HG02610 (cell line): ENCODE measurements at regions not wholly inside any gene's neighbourhood (a gene's known extent, or its start where the extent isn't known, plus 50 kb on each side); places are given as distances from the start of the nearest gene placed in this dataset.
"Not testable (repeated sequence)": the region's sequence is repeated elsewhere in the genome, so short reads cannot be mapped to it uniquely, and the experiment has no call there.

Experiments
- ATAC-seq: cut with Tn5 transposase; IDR thresholded peaks from one replicate; pipeline ENCODE4 v1.9.1; 2021; ENCODE audit warnings: mild to moderate bottlenecking, moderate library complexity; ENCODE audit not compliant: unreplicated experiment

DNA sequence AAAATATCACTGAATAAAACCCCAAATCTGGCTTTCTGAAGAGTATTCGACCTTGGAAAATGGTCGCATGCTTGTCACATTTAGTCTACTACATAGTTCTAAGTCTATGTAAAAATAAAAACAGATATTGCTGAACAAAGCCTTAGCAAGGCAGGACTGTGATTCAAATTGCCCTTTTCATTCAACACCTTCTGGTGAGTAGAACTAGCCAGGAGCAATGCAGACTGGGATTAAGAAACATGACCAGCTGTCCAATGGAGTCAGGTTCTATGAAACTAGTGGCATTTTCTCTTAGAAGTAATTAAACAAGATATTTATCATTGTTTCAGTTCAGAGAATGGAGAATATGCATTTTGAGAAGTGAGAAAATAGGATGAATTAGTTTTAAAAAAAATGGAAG is 1260.5 kb upstream of the ACVR2A start:
- ATAC-seq = no peak

- ATAC-seq = no peak
These were observed 1265.5 kb upstream of the ACVR2A start for GRCh38 chr2:146579147-146579930.

DNA sequence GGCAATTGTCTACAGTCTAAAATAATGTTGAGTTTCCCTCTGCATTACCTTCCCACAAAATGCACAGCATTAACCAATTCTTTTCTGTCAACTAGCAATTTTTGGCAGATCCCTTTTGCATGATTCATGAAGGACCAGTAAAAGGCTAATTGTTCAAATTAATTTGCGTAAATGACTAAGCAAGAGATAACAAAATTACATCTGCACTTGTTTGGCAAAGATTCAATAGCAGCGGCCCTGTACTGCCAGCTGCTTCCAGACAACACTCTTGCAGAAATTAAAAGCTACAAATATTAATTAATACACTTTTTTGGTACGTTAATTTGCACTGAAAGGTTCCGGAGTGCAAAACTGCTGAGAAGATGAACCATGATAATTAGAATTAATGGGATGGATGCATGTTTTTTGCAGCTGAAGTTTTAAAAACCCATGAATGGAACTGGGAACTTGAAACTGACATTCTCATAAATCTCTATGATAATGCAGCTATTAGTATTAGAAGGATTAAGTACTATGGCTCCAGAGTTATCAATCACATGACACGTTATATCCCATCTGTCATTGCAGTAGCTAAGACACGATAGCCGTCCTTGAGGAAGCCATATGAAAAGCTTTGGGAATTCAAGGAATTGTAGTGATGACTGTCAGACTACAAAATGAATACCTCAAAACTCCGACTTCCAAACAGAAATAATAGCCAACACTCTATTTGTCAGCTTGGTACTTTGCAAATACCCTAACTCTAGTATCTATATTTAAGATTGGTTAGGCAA is 1268.3 kb upstream of the ACVR2A start:
- ATAC-seq = no peak

DNA sequence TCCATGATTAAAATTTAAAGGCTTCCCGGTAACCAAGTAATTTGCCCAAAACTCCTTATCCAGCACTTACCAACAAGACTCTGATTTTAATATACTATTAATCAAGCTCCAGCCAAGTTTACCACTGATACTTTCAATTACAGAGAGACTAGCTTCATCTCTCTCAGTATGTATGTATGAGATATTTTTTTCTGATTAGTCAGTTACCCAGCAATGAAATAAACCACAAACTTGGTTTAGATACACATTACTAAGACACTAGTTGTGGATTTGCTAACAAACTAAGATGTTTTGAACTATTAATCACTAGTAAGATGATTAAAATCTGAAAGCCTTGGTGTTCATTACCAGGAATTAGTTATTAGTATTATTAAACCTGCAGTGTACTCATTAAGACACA is 1272.2 kb upstream of the ACVR2A start:
- no peak for ATAC-seq

GRCh38 chr2:146561996-146562395 is 1282.8 kb upstream of the ACVR2A start:
- ATAC-seq = no peak

DNA sequence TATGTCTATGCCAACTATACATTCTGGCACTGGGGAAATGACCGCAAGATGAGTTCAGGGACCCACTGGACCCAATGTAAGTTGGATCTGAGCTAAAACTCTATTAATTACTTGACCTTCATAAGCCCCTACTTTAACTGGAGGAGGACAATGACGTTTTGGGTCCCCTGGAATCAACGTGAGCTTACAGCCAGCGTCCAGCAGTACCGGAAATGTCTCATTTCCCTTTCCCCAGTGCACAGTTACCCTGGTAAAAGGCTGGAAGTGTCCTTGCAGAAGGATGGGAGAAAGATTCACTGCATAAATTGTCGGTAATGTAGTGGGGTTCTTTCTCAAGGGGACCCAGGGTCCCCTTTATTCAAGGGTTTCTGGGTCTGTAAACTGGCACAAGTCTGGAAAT is 1297.6 kb upstream of the ACVR2A start:
- ATAC-seq = no peak

DNA sequence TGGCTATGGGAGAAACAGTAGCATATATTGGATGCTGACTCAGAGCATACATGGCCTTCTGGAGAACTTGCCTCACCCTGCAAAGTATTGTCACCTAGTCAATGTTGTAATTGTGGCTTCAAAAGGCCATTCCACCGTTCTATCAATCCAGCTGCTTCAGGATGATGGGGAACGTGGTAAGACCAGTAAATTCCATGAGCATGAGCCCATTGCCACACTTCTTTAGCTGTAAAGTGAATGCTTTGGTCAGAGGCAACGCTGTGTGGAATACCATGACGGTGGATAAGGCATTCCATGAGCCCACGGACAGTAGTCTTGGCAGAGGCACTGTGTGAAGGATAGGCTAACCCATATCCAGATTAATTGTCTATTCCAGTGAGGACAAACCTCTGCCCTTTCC is 1300.1 kb upstream of the ACVR2A start:
- ATAC-seq = no peak

DNA sequence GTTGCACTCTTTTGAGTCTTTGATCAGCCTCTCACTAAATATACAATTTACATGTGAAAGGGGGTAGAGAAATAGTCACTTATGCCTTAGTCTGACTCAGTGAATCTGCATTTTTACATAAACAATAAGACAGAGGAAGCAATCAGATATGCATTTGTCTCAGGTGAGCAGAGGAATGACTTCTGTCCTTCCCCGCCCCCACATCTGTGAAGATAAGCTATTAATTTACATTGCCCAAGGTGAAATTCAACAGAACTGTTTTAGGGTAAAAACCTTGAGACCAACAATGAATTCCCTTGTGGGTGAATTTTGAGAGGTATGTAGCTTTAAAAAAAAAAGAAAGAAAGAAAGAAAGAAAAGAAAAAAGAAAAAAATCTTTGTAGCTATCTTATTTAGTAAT is 1302.9 kb upstream of the ACVR2A start:
- ATAC-seq = no peak

DNA sequence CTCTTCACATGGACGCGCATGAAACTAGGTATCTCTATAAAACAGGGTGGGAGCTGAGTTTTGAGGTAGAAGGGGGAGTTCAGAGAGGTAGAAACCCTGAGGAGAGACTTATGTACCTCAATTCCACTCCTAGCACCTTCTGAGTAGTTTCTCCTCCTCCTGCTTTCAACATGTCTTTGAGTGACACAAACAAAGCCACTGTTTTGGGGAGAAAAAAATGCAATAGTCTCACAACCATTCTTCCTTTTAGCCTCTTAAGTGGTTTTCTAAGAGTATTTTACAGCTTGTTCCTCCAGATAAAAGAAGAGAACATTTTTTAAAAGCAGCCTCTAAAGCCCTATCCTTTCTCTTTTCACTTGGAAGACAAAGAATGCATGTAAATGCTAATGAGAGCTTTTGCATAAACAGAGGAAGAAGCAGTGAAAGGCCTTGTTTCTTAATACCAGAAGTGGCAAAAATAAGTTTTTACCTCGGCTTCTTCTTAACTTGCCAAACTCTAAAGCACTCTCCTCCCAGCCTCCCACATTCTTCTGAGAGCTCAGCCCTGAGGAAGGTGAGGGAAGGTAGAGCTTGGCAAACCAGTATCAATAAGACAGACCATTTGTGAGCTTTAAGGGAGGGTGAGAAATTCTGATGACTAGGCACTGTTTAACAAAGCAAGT is 1304.4 kb upstream of the ACVR2A start:
- ATAC-seq = no peak

DNA sequence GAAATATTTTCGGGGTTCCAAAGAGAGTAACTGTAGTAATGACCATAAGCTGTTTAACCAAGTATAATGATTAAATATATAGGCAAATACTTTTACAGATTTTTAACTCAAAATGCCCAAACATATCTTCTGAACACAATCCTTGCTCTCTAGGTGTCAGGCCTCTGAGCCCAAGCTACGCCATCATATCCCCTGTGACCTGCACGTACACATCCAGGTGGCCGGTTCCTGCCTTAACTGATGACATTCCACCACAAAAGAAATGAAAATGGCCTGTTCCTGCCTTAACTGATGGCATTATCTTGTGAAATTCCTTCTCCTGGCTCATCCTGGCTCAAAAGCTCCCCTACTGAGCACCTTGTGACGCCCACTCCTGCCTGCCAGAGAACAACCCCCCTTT is 1305.1 kb upstream of the ACVR2A start:
- not testable (repeated sequence) for ATAC-seq

DNA sequence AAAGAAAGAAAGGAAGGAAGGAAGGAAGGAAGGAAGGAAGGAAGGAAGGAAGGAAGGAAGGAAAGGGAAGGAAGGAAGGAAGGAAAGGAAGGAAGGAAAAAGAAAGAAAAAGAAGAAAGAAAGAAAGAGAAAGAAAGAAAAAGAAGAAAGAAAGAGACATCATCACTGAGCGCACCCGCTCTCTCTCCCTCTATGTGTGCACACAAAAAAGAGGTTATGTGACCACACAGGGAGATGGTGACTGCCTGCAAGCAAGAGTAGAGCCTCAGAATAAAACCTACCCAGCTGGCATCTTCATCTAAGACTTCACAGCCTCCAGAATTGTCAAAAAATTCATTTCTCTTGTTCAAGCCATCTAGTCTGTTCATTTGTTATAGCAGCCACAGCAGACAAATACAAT is 1307.4 kb upstream of the ACVR2A start:
- no peak for ATAC-seq

DNA sequence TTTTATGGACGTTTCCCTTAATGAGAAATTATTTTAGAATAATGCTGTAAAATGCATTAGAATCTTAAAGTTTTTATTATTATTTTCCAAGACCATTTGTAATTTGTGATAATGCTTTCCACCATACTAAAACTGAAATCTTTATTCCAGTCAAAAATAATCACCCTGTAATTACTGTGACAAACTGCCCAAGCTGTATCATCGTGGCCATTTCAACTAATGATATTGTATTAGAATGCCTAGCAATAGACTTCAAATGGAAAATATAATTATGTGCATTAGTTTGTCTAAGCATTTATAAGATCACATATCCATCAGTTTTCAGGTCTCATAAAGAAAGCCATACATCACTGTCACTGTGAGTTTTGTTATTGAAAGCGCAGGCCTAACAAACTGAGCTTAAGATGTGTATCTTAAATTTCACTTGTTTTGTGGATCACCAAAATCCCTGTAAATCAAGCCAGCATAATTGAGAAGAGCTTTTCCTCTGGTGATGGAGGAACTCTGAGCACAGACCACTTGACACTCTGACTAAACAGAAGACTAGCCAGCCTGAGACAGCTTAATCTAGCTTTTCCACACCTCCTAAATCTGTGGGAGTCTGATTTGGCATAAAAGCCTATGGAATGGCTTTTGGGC is 1312.2 kb upstream of the ACVR2A start:
- ATAC-seq = no peak

DNA sequence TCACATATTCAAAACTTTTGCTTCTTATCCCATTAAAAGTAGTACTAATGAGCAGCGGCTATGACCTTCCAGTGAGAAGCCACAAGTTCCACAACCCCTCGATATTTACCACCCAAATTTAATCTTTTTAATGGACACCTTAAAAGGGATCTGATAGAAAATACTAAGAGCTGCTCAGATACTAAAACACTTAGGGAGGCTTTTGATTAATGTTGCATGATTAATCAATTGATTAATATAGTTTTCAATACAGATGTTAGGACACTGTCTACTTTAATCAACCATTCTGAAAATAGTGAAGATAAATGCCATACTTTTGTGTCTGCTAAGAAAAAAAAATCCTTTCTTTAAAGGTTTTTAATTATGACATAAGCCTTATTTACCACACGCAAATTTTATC is 1312.8 kb upstream of the ACVR2A start:
- ATAC-seq = no peak

- no peak for ATAC-seq
These were observed 1313.9 kb upstream of the ACVR2A start for GRCh38 chr2:146530886-146531285.

DNA sequence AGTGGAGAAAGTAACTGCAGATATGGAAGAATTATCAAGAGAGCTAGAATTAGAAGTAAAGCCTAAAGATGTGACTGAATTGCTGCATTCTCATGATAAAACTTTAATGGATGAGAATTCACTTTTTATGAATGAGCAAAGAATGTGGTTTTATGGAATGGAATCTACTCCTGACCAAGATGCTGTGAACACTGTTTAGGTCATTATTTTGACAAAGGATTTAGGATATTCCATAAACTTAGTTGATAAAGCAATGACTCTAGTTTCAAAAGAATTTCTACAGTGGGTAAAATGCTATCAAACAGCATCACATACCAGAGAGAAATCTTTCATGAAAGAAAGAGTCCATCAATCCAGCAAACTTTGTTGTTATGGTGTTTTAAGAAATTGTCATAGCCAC is 1317.7 kb upstream of the ACVR2A start:
- no peak for ATAC-seq

- no peak for ATAC-seq
These were observed 1321.6 kb upstream of the ACVR2A start for GRCh38 chr2:146523196-146523595.

DNA sequence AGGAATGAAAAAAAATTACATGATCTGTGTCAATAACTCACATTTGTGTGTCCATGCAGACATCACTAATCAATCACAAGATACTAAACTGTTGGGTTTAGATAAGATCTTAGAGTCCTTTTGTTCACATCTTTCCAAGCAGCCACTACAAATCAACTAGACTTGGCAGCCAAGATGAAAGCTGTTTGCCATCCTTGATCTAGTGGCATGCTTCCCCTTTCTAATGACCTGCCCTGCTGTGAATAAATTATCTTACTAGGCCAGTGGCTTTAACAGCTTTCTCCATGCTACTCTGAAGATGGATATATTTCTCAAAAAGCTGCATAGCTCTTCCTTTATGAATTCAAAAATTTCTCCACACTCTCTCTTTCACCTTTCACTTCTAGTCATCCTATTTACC is 1338.0 kb upstream of the ACVR2A start:
- ATAC-seq = no peak

- no peak for ATAC-seq
These were observed 1341.5 kb upstream of the ACVR2A start for GRCh38 chr2:146503366-146503765.

- no peak for ATAC-seq
These were observed 1348.6 kb upstream of the ACVR2A start for GRCh38 chr2:146496248-146496647.

DNA sequence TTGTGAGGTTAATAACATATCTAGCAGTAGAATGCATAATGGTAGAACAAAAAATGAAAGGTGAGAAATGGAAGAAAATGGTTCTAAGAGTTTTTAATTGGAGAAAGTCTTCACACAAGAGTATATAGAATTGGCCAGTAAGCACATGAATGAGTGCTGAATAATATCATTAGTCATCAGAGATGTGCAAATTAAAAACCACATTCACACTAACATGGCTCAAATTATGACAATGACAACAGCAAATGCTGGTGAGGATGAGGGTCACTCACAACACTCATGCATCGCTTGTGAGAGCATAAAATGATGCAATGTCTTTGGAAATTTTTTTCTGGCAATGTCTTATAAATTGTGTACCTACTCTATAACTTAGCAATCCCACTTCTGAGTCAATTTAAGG is 1355.4 kb upstream of the ACVR2A start:
- ATAC-seq = no peak

- ATAC-seq = no peak
These were observed 1363.2 kb upstream of the ACVR2A start for GRCh38 chr2:146481629-146482028.
